ENCODE measurements at regions not wholly inside any gene's neighbourhood (a gene's known extent, or its start where the extent isn't known, plus 50 kb on each side); places are given as distances from the start of the nearest gene placed in this dataset.

GRCh38 chr2:180570864-180571263 lies 409.5 kb upstream of the UBE2E3 start:
- Histone ChIP-seq H3K9ac (no peak overlapping the region), H3K27me3 (ENCODE audit: insufficient read depth) (no peaks in the 10 kb centered on the region), H3K36me3 (replicated peaks in 1 of 2; ENCODE audit: control insufficient read depth in 1 of 2, insufficient read depth in 2 of 2, low read length in 1 of 2) (no peaks in the 10 kb centered on the region), H4K20me1 (ENCODE audit: insufficient read depth) (no peaks in the 10 kb centered on the region), H3K9me3 (no peaks in the 10 kb centered on the region), H3K4me3 (ENCODE audit: low read depth in 2 of 2, low read length in 1 of 2) (no peak overlapping the region), H3K9me2 (no peaks in the 10 kb centered on the region), H3K79me2 (ENCODE audit: insufficient read depth) (no peaks in the 10 kb centered on the region), H3K27ac (ENCODE audit: low read depth in 2 of 2, low read length in 1 of 2) (no peak overlapping the region; a peak in 1 of 4 replicates), H3K4me1 (ENCODE audit: control insufficient read depth in 1 of 2, insufficient read depth in 2 of 2, low read depth in 1 of 2, low read length in 1 of 2) (no peaks in the 10 kb centered on the region), H2AFZ (ENCODE audit: low read depth) (no peak overlapping the region), H3K4me2 (no peak overlapping the region), H3F3A (replicated peaks; ENCODE audit: insufficient read depth) (no peaks in the 10 kb centered on the region)
- WGBS (ENCODE audit: low lambda C conversion rate): 96% methylated on average over 3 of the region's 3 CpGs
- POLR2A ChIA-PET: no interaction called here
- TF ChIP-seq TAF1 (IDR thresholded peaks at IDR 0.05; ENCODE audit: borderline replicate concordance, low read depth, low read length): no peak
- TF ChIP-seq TEAD4 (IDR thresholded peaks at IDR 0.05; ENCODE audit: borderline replicate concordance, insufficient read depth): no peak
- no peak for TF ChIP-seq SMC3 (IDR thresholded peaks at IDR 0.05; ENCODE audit: low read depth, low read length)
- TF ChIP-seq IRF3 (IDR thresholded peaks at IDR 0.05; ENCODE audit: low read depth, low read length): no peak
- no peak for TF ChIP-seq EP300 (IDR thresholded peaks at IDR 0.05; ENCODE audit: borderline replicate concordance in 1 of 2, low read depth in 1 of 2, low read length in 1 of 2)
- TF ChIP-seq TCF12 (IDR thresholded peaks at IDR 0.05): no peak
- no peak for TF ChIP-seq MAX (IDR thresholded peaks at IDR 0.05; ENCODE audit: low read depth)
- no peak for TF ChIP-seq FOXM1 (IDR thresholded peaks at IDR 0.05; ENCODE audit: low read depth)
- TF ChIP-seq RFX5 (IDR thresholded peaks at IDR 0.05; ENCODE audit: low read length): no peak
- TF ChIP-seq FOXJ3 (CRISPR knock-in tag; IDR thresholded peaks at IDR 0.05): no peak
- TF ChIP-seq GATA2 (CRISPR knock-in tag; IDR thresholded peaks at IDR 0.05): no peak
- no peak for TF ChIP-seq RAD21 (IDR thresholded peaks at IDR 0.05; ENCODE audit: low read length)
- TF ChIP-seq NFIC (IDR thresholded peaks at IDR 0.05; ENCODE audit: borderline replicate concordance): no peak
- no peak for TF ChIP-seq PBX3 (IDR thresholded peaks at IDR 0.05)
- no peak for TF ChIP-seq ELF1 (IDR thresholded peaks at IDR 0.05)
- no peak for TF ChIP-seq CTCF (IDR thresholded peaks at IDR 0.05)
- DNase-seq: no peak
- CTCF ChIA-PET: no interaction called here

GRCh38 chr2:180564051-180564450 lies 416.4 kb upstream of the UBE2E3 start:
- no peaks in the 10 kb centered on the region for H3K4me1 ChIP-seq (ENCODE audit: control insufficient read depth in 1 of 2, insufficient read depth in 2 of 2, low read depth in 1 of 2, low read length in 1 of 2)
- H2AFZ ChIP-seq (ENCODE audit: low read depth): no peak overlapping the region
- no peaks in the 10 kb centered on the region for H4K20me1 ChIP-seq (ENCODE audit: insufficient read depth)
- no peak for DNase-seq
- H3K36me3 ChIP-seq (replicated peaks in 1 of 2; ENCODE audit: control insufficient read depth in 1 of 2, insufficient read depth in 2 of 2, low read length in 1 of 2): no peaks in the 10 kb centered on the region
- H3K79me2 ChIP-seq (ENCODE audit: insufficient read depth): no peaks in the 10 kb centered on the region
- no peaks in the 10 kb centered on the region for H3F3A ChIP-seq (replicated peaks; ENCODE audit: insufficient read depth)
- CTCF ChIA-PET: no interaction called here
- no peak overlapping the region for H3K4me2 ChIP-seq
- WGBS (ENCODE audit: low lambda C conversion rate): 89% methylated on average over 2 of the region's 2 CpGs
- TF ChIP-seq JUND (IDR thresholded peaks at IDR 0.05) (no peak), MEF2A (IDR thresholded peaks at IDR 0.05; ENCODE audit: borderline replicate concordance, low read depth) (no peak), SIN3A (IDR thresholded peaks at IDR 0.05; ENCODE audit: borderline replicate concordance, low read depth, low read length) (no peak), FOXM1 (IDR thresholded peaks at IDR 0.05; ENCODE audit: low read depth) (no peak), TCF12 (IDR thresholded peaks at IDR 0.05) (no peak), EP300 (IDR thresholded peaks at IDR 0.05; ENCODE audit: borderline replicate concordance in 1 of 2, low read depth in 1 of 2, low read length in 1 of 2) (no peak), MXI1 (IDR thresholded peaks at IDR 0.05; ENCODE audit: low read depth, low read length) (no peak), TAF1 (IDR thresholded peaks at IDR 0.05; ENCODE audit: borderline replicate concordance, low read depth, low read length) (no peak)
- no peak overlapping the region for H3K9ac ChIP-seq
- H3K9me3 ChIP-seq: no peaks in the 10 kb centered on the region
- no peaks in the 10 kb centered on the region for H3K27me3 ChIP-seq (ENCODE audit: insufficient read depth)
- no peak overlapping the region for H3K27ac ChIP-seq (ENCODE audit: low read depth in 2 of 2, low read length in 1 of 2)
- no peaks in the 10 kb centered on the region for H3K9me2 ChIP-seq
- POLR2A ChIA-PET: no interaction called here
- H3K4me3 ChIP-seq (ENCODE audit: low read depth in 2 of 2, low read length in 1 of 2): no peak overlapping the region

Measured in SK-N-SH (cell line).